AML-193 (cell line): ENCODE measurements at regions not wholly inside any gene's neighbourhood (a gene's known extent, or its start where the extent isn't known, plus 50 kb on each side); places are given as distances from the start of the nearest gene placed in this dataset.

Source experiments
- DNase-seq, 2 experiments: peaks; one replicate each; lab custom pipeline; 2025; lab: John Stamatoyannopoulos, UW

DNA sequence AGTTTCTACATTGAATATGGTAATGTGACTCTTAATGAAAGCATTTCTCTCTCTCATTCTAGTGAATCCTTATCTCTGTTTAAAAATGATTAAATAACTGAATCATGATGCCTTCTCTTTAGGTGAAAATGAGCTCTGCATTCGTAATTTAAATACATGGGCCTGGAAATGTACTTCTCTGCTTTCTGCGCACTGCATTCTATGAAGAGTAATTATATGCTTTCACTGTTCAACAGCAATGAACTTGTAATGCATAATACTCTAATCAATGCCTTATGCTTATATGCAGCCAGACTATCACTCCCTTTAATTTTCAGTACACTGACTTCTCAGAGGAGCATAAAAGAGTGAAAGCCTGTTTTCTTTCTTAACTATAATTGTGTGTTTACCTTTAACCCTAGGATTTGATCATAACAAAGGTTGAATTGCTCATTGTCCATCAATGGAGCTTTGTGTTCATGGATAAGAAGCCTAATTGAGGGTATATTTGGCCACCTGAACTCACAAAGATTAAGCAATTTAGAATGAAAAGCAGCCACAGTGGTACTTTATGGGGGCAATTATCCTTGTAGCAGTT lies 330.8 kb upstream of the PDZRN3 start:
- no peak for DNase-seq

DNA sequence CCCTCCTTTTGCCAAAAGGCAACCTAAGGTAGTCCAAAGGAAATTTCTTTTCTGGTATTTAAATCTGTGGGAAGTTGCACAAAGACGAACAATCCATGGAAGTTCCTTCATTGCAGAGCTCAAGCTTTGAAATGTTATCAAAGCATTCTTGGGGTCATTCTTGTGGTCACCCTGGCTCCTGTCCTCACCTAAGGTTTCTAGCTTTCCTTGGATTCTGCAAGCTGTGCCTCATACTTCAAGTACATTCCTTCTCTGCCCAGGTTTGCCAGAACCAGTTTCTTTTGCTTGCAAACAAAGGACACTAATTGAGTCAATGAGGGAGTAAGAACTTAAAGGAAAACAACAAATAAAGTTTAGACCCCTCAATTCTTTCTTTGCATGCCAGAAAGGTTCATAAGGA lies 329.8 kb upstream of the PDZRN3 start:
- DNase-seq = no peak

DNA sequence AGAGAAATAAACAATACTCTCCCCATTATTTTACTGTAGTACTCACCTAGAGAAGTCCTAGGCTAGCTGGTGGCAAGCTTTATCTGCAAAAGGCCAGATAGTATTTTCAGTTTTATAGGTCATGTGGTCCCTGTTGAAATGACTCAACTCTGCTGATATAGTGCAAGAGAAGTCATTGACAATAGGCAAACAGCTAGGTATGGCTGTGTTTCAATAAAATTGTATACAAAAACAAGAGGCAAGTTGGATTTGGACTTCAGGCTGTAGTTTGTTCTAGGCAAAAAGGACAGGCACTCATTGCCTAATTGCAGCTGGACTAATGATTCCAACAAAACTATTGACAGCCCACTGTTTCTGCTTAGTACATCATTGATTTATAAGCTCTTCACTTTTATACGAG lies 328.0 kb upstream of the PDZRN3 start:
- no peak for DNase-seq

DNA sequence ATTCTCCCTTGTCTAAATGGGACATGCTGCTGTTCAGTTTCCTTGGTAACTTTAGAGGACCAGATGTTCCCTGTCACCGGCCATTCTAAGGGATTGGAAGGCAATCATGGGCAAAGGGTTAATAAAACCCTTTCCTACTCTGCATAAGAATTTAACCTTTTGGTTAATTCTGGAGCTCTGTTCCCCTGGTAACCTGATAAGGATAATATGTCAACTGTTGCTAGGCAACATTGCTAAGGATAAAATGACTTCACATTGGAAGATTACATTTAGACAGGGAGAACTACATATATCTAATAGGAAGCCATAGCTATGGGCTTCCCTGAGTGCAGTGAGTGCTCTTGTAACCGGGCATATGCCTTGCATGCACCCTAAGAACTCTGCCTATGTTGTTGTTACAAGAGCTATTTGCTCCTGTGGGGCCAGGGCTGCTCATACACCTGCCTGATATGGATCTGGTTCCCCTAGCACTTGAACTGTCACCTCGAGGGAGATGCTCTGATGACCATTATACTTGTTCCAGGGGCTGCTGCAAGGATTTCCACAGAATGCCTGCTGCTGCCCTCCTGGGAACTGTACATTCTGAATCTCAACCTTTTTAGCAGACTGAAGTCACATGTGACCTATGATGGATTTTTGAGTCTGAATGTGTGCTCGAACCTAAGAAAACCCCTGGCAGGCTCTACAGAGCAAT lies 326.3 kb upstream of the PDZRN3 start:
- no peak for DNase-seq

DNA sequence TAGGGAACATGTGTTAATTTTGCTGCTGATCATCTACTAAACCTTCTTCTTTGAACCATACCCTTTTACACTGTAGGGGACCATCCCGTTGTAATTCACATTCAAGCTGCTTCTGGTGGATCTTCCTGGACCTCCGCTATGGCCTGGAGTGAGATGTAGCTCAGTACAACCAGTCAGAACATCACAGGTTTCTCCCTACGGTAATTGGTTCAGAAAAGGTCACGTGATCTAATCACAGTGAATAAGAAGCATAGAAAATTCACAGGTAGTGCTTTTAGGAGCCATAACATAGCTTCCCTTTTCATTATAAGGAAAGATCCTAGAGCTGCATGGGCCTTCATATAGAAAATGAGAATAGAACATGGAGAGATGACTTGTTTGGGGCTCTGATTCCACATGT lies 320.8 kb upstream of the PDZRN3 start:
- no peak for DNase-seq

DNA sequence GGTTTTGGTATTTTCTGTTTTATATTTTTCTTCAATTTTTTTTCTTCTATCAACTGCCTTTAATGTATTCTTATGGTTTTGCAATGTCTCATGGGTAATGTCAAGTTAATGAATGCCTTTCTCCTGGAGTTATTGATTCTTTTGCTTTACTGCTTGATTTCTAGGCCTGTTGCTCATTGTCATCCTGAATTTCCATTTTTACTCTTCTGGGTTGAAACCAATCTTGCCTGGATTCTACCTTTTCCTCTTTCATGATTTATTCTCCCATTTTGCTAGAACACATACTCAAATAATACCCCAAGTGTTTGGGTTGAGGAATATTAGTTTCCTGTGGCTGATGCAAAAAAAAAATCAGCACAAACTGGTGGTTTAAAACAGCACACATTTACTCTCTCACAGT lies 315.2 kb upstream of the PDZRN3 start:
- DNase-seq = no peak

DNA sequence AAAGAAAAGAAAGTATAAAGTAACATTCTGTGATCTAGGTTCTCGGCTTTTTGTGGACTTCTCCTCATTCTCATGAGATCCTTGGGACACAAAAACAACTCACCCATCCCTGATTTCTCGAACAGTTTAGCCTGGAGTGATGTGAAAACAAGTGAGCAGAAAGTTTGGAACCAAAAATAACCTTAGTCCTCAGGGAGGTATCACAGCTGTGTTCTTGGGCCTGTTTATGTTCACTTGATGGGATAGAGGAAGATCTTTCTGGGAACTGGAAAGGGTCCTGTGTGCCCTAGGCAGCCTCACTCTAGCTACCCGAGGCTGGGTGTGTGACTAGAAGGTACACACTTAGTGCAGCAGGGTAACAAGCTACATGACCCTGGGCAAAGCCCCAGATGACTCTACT lies 308.8 kb upstream of the PDZRN3 start:
- DNase-seq = no peak

DNA sequence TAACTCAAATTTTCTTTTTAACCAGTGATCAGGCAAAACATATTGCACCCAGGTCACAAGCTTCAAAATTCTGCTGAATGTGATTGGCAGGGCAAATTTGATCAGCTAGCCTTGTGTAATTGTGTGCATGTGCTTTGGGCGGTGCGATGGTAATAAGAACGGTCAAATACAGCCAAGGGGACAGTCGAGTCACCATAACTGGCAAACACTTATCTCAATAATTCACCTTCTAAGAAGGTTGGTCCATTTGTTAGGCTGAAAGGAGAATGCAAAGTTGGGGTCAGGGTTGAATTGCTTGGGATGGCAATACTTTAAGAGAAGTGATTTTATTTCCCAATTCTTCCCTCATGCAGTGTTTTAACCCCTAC lies 302.4 kb upstream of the PDZRN3 start:
- DNase-seq = no peak

DNA sequence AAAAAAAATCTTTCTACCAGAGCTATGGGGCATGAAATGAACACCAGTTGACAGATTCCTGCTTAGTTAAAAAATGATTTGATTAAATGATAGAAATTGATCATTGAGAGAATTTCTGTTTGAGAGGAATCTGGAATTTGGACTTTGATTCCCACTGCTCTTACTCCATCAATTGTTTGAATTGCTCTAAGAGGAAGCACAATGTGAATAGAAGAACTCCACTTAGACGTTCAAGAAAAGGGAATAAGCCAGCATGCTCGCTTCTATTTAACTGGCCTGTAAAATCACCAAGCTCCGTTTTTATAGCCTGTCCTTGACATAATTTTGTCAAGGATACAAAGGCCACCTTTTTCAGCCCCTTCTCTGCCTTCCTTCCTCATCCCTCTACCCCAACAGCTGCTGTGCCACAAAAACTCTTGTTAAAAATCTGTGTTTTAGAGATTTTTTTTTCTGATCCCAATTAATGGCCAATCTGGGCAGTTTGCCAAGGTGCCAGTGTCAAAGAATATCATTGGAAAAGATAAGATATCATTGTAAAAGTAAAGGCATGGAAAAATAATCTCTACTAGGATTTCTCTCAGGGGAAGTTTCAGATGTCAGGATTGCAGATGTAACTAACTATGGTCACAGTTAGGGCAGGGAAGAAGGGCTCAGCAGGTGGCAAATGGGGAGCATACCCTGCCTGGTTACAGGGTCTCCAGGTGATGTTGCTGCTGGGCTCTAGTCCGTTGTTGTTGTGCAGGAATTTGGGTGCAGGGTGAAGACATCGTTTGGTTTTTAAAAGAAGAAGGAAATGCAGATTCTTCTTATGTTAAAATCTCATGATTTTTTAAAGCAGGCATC lies 301.8 kb upstream of the PDZRN3 start:
- no peak for DNase-seq

DNA sequence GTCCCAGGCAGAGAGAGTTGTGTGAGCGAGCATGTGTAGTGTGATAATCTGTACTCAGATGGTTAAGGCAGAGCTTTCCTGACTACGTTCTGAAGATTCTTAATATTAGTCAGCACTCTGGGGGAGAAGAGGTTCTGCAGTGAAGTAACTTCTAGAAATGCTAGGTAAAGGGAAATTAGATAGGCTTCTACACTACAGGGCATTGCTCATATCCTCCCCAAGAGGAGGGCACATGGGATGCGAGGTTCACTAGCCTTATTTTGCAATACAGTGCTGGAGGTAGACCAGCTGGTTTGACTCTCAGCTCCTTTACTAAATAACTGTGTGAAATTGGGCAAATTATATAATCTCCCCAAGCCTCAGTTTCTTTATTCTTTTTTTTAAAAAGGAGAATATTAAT lies 300.3 kb upstream of the PDZRN3 start:
- no peak for DNase-seq

DNA sequence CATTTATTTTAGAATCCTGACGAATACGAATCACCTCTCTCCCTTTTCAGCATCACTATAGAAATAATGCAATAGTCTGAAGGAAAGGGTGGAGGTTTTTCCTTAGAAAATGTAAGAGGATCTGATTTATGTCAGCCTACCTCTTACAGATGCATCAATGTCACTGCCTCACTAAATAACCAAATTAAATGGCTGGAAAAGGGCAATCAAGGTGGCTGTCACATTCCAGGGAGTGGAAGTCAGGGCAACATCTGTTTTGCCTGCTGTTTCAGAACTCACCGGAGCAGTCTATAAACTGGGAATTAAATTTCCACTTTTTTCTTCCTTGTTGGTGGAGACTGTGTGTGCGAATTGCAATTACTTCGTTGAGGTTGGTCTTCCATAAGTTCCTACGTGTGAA lies 299.3 kb upstream of the PDZRN3 start:
- no peak for DNase-seq

DNA sequence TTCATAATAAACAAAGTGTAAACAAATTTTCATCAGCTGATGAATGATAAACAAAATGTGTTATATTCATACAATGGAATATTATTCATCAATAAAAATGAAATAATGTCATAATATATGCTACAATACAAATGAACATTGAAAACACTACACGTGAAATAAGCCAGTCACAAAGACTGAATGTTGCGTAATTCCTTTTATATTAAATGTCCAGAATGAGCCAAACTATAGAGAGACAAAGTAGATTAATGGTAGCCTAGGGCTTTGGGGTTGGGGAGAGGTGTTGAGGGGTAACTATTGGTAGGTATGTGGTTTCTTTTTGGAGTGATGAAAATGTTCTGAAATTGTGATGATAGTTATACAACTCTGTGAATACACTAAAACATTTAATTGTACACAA lies 292.9 kb upstream of the PDZRN3 start:
- no peak for DNase-seq

DNA sequence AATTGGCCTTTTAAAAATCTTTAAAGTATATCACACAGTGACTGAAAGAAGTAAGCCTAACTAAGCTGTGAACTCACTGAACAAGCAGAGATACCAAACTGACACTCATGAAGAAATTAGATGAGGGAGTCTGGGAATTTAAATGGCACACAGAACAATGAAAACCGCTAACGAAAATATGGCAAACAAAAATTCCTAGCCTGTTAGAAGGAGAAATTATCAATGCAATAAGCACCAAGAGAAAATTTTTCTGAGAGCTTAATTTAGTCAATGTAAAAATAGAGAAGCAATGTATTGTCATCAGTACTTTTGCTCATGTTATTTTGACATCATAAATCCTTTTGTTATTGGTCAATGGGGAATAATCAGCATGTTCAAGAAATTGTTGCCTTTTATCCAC lies 291.1 kb upstream of the PDZRN3 start:
- DNase-seq = no peak

DNA sequence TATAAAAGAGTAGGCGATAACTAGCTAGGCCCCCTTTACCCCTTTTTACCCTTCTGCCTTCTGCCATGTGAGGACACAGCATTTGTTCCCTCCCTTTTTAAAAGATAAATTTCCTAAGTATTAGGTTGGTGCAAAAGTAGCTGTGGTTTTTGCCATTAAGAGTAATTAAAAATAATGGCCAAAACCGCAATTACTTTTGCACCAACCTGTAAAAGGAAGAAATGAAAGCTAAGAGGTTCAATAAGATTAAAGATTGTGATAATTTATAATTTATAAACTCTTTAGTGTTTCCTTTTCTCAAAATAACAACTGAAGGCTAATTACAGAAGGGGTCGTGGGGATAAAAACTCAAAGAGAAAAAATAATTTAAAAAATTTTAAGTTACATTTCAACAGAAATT lies 283.5 kb upstream of the PDZRN3 start:
- no peak for DNase-seq

DNA sequence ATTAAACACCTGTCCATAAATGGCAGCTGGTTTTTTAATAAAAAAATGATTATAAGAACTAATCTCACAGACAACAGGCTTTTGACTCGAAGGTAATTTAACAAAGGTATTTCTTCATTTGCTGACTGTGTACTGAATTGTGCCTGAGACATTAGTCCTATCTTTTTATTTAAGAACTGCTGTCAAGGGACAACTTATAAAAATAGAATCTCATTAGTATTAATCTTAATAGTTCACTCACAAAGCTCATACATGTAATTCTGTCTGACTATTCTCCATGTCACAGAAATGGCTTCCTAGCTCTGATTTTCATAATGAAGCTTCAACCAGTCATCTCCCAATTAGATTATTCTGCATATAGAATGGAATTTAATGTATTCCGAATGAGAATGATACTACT lies 276.9 kb upstream of the PDZRN3 start:
- DNase-seq = no peak

DNA sequence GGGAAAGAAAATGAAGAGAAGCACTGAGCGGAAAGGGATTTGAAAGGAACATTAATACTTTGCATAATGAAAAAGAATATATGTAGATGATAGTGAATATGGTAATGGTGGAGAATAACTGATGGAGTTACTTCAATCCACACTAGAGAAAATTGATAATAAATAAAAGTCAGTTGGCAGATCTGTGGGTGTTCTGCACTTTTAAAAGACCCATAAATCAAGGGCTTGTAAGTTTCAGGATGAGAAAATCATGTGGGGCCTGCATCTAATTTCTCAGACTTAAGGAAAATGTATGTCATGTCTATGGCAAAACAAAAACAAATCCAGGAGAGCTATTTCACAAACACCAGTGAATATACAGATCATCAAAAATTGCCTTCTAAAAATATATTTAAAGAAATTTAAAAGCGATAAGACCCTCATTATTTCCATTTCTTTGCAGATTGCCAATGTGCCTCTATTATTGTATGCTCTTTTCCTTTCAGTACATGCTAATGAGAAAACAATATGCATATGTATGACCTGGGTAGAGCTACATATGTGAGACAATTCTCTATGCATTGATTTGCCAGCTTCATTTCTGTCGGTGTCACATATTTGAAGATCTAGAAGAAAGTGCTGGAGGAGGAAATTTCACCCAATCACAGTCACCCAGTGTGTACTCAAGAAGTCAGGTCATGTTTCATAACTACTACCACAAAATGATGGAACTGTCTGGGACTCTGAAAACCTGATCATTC lies 269.9 kb upstream of the PDZRN3 start:
- no peak for DNase-seq

DNA sequence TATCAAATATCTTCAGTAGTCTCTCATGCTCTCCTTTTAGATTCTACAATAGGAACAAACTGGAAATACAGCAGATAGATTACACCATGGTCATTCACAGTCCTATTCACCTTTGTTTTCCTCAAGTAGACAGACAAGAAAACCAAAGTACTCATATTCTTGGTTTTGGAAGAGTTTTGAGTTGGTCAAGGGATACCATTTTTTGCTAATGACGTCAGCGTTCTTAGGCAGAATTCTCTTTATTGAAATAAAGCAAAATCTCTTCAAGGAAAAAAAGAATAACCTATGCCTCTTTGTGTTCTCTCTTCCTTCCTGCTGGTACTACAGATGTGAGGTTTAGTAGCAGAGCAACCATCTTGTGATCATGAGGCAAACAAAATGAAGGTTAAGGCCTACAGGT lies 268.3 kb upstream of the PDZRN3 start:
- DNase-seq = no peak

DNA sequence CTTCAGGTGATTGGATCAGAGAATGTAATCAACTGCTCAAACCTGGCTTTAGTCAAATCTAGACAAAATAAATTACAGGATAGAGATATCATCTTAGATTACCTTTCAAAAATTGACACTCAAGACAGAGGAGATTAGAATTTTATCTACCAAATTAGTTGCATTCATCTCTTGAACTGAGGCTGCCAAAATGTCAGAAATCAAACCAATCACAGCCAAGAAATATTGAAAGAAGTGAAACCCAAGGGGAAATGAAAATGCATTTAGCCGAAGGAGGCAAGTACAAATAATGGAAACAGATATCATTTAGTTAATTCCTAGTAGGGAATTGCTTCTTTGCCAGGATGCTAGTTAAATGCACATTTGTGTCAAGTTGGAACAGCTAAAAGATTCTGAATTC lies 261.1 kb upstream of the PDZRN3 start:
- no peak for DNase-seq

DNA sequence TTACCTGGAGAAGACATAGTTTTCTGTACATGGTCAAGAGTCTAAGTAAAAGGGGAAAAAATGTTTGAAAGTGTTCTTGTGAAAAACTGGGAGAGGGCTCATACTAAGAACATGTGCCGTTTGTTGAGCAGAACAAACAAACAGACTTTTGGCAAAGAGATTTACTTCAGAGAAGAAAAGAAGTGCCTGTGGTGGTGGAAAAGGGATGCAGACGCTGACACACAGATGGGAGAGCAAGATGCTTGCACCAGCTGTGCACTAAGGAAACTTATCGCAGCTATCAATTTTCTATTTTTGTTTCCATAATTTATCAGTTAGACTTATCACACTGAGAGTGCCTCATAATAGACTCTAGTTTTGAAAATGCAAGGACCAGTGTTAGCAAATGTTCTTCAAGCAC lies 259.6 kb upstream of the PDZRN3 start:
- no peak for DNase-seq

DNA sequence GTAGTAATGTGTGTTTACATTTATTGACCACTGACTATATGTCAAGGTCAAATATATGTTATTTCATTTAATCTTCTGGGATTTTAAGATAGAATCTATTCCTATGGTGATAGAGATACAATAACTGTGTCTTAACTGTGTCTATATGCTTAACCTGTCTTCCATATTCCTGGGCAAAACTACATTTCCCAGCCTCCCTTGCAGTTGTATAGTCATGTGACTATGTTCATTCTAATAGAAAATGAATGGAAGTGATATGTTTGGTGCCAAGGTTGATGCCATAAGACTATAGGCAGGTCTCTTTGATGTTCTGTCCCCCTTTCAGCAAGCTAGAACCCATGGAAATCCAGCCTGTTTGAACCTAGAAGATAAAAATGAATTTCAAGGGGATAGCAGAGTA lies 258.8 kb upstream of the PDZRN3 start:
- DNase-seq = no peak

DNA sequence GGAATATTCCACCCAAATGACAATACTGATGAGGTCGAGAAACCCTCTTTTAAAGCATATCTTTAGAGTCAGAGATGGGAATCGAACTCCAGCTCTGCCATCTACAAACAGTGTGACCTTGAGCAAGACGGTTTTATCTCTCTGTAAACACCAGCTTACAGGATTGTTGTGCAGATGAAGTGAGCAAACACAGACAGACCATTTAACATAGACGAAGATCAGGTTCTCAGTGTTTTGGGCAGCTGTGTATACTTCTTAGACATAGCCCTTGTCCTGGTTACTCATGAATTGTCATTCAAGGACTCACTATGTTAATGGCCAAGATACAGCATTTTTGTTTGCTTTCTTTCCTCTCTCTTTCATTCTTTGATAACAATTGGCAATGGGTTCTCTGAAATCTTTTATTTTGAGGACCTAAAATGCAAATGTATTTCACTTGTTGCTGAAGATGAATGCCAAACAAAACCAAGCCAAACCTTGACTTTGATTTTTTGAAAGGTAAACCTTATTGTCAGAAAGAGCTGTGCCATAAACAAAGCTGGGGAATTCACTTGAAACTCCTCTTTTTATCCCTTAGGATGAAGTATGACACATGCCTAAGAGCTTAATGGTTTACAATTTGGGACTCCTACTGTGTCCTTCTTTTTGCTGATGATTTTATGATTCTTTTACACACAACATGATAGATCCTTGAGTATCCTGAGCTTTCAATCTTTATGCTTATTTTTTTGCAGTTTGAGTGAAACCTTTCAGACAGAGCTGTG lies 250.0 kb upstream of the PDZRN3 start:
- DNase-seq = no peak

DNA sequence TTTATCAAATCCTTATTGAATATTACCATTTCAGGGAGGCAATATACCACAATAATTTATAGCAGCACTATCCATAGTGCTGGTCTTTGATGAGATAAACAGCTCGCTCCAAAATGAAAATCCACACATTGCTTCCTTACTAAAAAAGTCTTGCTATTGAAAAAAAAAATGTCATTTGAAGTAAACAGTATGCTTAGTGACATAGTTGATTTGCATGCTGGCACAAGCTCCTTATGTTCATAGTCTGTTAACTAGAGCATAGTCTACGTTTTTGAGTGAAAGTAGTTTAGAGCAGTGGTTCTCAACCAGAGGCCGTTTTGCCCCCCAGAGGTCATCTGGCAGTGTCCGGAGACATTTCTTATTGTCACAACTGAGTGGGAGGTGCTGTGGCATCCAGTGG lies 249.4 kb upstream of the PDZRN3 start:
- no peak for DNase-seq
